Mesenchymal stem cell (in vitro differentiated cells and primary cell): ENCODE measurements at regions not wholly inside any gene's neighbourhood (a gene's known extent, or its start where the extent isn't known, plus 50 kb on each side); places are given as distances from the start of the nearest gene placed in this dataset.
"Not testable (repeated sequence)": the region's sequence is repeated elsewhere in the genome, so short reads cannot be mapped to it uniquely, and the experiment has no call there.

Experiments used
- DNase-seq: peaks from one replicate; pipeline ENCODE4 v3.0.0-alpha.2; 2013
- H2AFZ ChIP-seq: one replicate; pipeline ENCODE4 v1.6.1; 2013; ENCODE audit warnings: low read depth, mild to moderate bottlenecking, control low read depth, inconsistent platforms, low read length, moderate library complexity
- H2AK5ac ChIP-seq: 2 replicates; pipeline ENCODE4 v1.6.1; 2013; ENCODE audit warnings: low read length, moderate library complexity, mild to moderate bottlenecking, inconsistent platforms; ENCODE audit not compliant: severe bottlenecking
- H2BK120ac ChIP-seq: one replicate; pipeline ENCODE4 v1.6.1; 2013; ENCODE audit warnings: low read depth, mild to moderate bottlenecking, inconsistent platforms, low read length, moderate library complexity
- H2BK12ac ChIP-seq, 2 experiments: one replicate each; pipeline ENCODE4 v1.6.1; 2013; ENCODE audit warnings: inconsistent platforms in 2 of 2, low read length in 2 of 2, mild to moderate bottlenecking in 2 of 2, moderate library complexity in 2 of 2, control low read depth in 1 of 2
- H2BK15ac ChIP-seq: one replicate; pipeline ENCODE4 v1.6.1; 2013; ENCODE audit warnings: mild to moderate bottlenecking, low read depth, inconsistent platforms; ENCODE audit not compliant: poor library complexity, severe bottlenecking
- H2BK5ac ChIP-seq: 2 replicates; pipeline ENCODE4 v1.6.1; 2013; ENCODE audit warnings: low read depth, mild to moderate bottlenecking, low read length, control low read depth, inconsistent platforms; ENCODE audit not compliant: poor library complexity, severe bottlenecking
- H3K14ac ChIP-seq, 2 experiments: one replicate each; pipeline ENCODE4 v1.6.1; 2013; ENCODE audit warnings: inconsistent platforms in 2 of 2, low read length in 2 of 2, control low read depth in 1 of 2, mild to moderate bottlenecking in 1 of 2, moderate library complexity in 1 of 2
- H3K18ac ChIP-seq, 2 experiments: one replicate each; pipeline ENCODE4 v1.6.1; 2013; ENCODE audit warnings: inconsistent platforms in 2 of 2, low read length in 2 of 2, control low read depth in 1 of 2, low read depth in 1 of 2, mild to moderate bottlenecking in 1 of 2
- H3K23ac ChIP-seq, 2 experiments: one replicate each; pipeline ENCODE4 v1.6.1; 2013; ENCODE audit warnings: inconsistent platforms in 2 of 2, low read length in 2 of 2, mild to moderate bottlenecking in 2 of 2, moderate library complexity in 2 of 2, control low read depth in 1 of 2
- H3K27ac ChIP-seq: 2 replicates; pipeline ENCODE4 v1.5.1; 2013; ENCODE audit warnings: mild to moderate bottlenecking, moderate library complexity, low read length, control low read depth, inconsistent platforms; ENCODE audit not compliant: poor library complexity, severe bottlenecking
- H3K27me3 ChIP-seq, 2 experiments: 2 replicates each; pipeline versions ENCODE4 v1.6.1 to v1.7.0; 2013; ENCODE audit warnings: low read length in 2 of 2, mild to moderate bottlenecking in 2 of 2, moderate library complexity in 2 of 2, control low read depth in 1 of 2, inconsistent platforms in 1 of 2; ENCODE audit not compliant: control insufficient read depth in 1 of 2, insufficient read depth in 1 of 2
- H3K36me3 ChIP-seq, 2 experiments: 2 replicates each; pipeline versions ENCODE4 v1.6.1 to v1.7.0; 2013; ENCODE audit warnings: low read length in 2 of 2, control low read depth in 1 of 2, inconsistent platforms in 1 of 2, low read depth in 1 of 2, mild to moderate bottlenecking in 1 of 2; ENCODE audit not compliant: insufficient read depth in 2 of 2, control insufficient read depth in 1 of 2
- H3K4ac ChIP-seq, 2 experiments: one replicate each; pipeline ENCODE4 v1.6.1; 2013; ENCODE audit warnings: inconsistent platforms in 2 of 2, low read length in 2 of 2, mild to moderate bottlenecking in 2 of 2, moderate library complexity in 2 of 2, control low read depth in 1 of 2, low read depth in 1 of 2
- H3K4me1 ChIP-seq: 2 replicates; pipeline ENCODE4 v1.6.1; 2013; ENCODE audit warnings: low read depth, low read length, control low read depth; ENCODE audit not compliant: control insufficient read depth, insufficient read depth
- H3K4me2 ChIP-seq: 2 replicates; pipeline ENCODE4 v1.6.1; 2013; ENCODE audit warnings: low read length, mild to moderate bottlenecking, inconsistent platforms; ENCODE audit not compliant: poor library complexity, severe bottlenecking
- H3K4me3 ChIP-seq, 2 experiments: 2 replicates each; pipeline versions ENCODE4 v1.5.1 to v1.7.0; 2013; ENCODE audit warnings: low read length in 2 of 2, mild to moderate bottlenecking in 2 of 2, control low read depth in 1 of 2, low read depth in 1 of 2; ENCODE audit not compliant: insufficient read depth in 1 of 2
- H3K79me1 ChIP-seq: replicated peaks from 2 replicates; pipeline ENCODE4 v1.6.1; 2013; ENCODE audit warnings: mild to moderate bottlenecking, control low read depth, low read length, inconsistent platforms; ENCODE audit not compliant: poor library complexity, severe bottlenecking
- H3K9ac ChIP-seq: 2 replicates; pipeline ENCODE4 v1.7.0; 2013; ENCODE audit warnings: mild to moderate bottlenecking, low read length, moderate library complexity
- H3K9me3 ChIP-seq: 2 replicates; pipeline ENCODE4 v1.7.0; 2013; ENCODE audit warnings: mild to moderate bottlenecking, low read length; ENCODE audit not compliant: control insufficient read depth
- H4K8ac ChIP-seq: one replicate; pipeline ENCODE4 v1.6.1; 2013; ENCODE audit warnings: inconsistent platforms, mild to moderate bottlenecking, low read length, moderate library complexity
- H4K91ac ChIP-seq: one replicate; pipeline ENCODE4 v1.6.1; 2013; ENCODE audit warnings: mild to moderate bottlenecking, low read length, inconsistent platforms
- whole genome bisulfite sequencing: methylation state at CpG from one replicate; pipeline ENCODE4 v1.1.7; 2013; ENCODE audit warnings: mixed read lengths; 5-methylcytosine and 5-hydroxymethylcytosine counted together

GRCh38 chr12:31179627-31180237, 106.1 kb downstream of the DDX11 start:
- 67% methylated on average over 1 of the region's 2 CpGs for WGBS
- not testable (repeated sequence) for H4K8ac ChIP-seq, H3K18ac ChIP-seq, H3K9ac ChIP-seq, H3K4me1 ChIP-seq, H2BK5ac ChIP-seq, H3K4ac ChIP-seq, H3K79me1 ChIP-seq, DNase-seq, H2BK15ac ChIP-seq, H2AK5ac ChIP-seq, H3K27ac ChIP-seq, H4K91ac ChIP-seq, H2BK12ac ChIP-seq, H3K9me3 ChIP-seq, H3K23ac ChIP-seq, H3K27me3 ChIP-seq, H2BK120ac ChIP-seq, H2AFZ ChIP-seq, H3K4me2 ChIP-seq, H3K36me3 ChIP-seq, H3K4me3 ChIP-seq, H3K14ac ChIP-seq

- not testable (repeated sequence) for H3K79me1 ChIP-seq, H3K14ac ChIP-seq, H3K23ac ChIP-seq, H4K91ac ChIP-seq, H2BK15ac ChIP-seq, H3K4me1 ChIP-seq, H4K8ac ChIP-seq, DNase-seq, H2BK5ac ChIP-seq, H3K18ac ChIP-seq, H3K27ac ChIP-seq, H3K9me3 ChIP-seq, H3K4me3 ChIP-seq, H2AFZ ChIP-seq, H3K4ac ChIP-seq, H3K9ac ChIP-seq, H2BK12ac ChIP-seq, H3K36me3 ChIP-seq, H2BK120ac ChIP-seq, H3K27me3 ChIP-seq, H3K4me2 ChIP-seq, H2AK5ac ChIP-seq
Measured at GRCh38 chr12:31182571-31182970, 108.9 kb downstream of the DDX11 start.

GRCh38 chr12:31183107-31183506, 109.4 kb downstream of the DDX11 start:
- not testable (repeated sequence) for H3K79me1 ChIP-seq, H2BK15ac ChIP-seq, H4K8ac ChIP-seq, H3K27me3 ChIP-seq, H3K9ac ChIP-seq, H3K9me3 ChIP-seq, H3K18ac ChIP-seq, H4K91ac ChIP-seq, H3K4ac ChIP-seq, H3K14ac ChIP-seq, H2BK120ac ChIP-seq, DNase-seq, H2AK5ac ChIP-seq, H3K27ac ChIP-seq, H3K4me1 ChIP-seq, H2BK5ac ChIP-seq, H3K23ac ChIP-seq, H3K36me3 ChIP-seq, H2AFZ ChIP-seq, H3K4me2 ChIP-seq, H2BK12ac ChIP-seq, H3K4me3 ChIP-seq
- WGBS: no CpG with 5 or more reads among the region's 1 CpG

GRCh38 chr12:31183899-31184298, 110.2 kb downstream of the DDX11 start:
- H2BK5ac ChIP-seq, H3K4me3 ChIP-seq, DNase-seq, H2BK120ac ChIP-seq, H2AFZ ChIP-seq, H2BK15ac ChIP-seq, H3K23ac ChIP-seq, H3K9ac ChIP-seq, H2AK5ac ChIP-seq, H3K18ac ChIP-seq, H4K8ac ChIP-seq, H3K79me1 ChIP-seq, H3K4me1 ChIP-seq, H3K4me2 ChIP-seq, H3K27me3 ChIP-seq, H3K36me3 ChIP-seq, H3K14ac ChIP-seq, H3K27ac ChIP-seq, H2BK12ac ChIP-seq, H3K4ac ChIP-seq, H4K91ac ChIP-seq, H3K9me3 ChIP-seq: not testable (repeated sequence)
- no CpG with 5 or more reads among the region's 1 CpG for WGBS
